IPS-20b (cell line): ENCODE measurements at regions not wholly inside any gene's neighbourhood (a gene's known extent, or its start where the extent isn't known, plus 50 kb on each side); places are given as distances from the start of the nearest gene placed in this dataset.

Source experiments
- H3K27ac ChIP-seq: one replicate; pipeline ENCODE4 v1.5.1; 2013; ENCODE audit warnings: low read length
- H3K27me3 ChIP-seq: 2 replicates; pipeline ENCODE4 v1.6.1; 2013; ENCODE audit warnings: mild to moderate bottlenecking, low read length, inconsistent platforms; ENCODE audit not compliant: insufficient read depth
- H3K36me3 ChIP-seq: 2 replicates; pipeline ENCODE4 v1.6.1; 2013; ENCODE audit warnings: low read depth, mild to moderate bottlenecking, inconsistent platforms, low read length, moderate library complexity; ENCODE audit not compliant: insufficient read depth
- H3K4me1 ChIP-seq: 2 replicates; pipeline ENCODE4 v1.6.1; 2013; ENCODE audit warnings: mild to moderate bottlenecking, control low read depth, inconsistent platforms, low read length, moderate library complexity; ENCODE audit not compliant: insufficient read depth
- H3K4me3 ChIP-seq: 2 replicates; pipeline ENCODE4 v1.5.1; 2013; ENCODE audit warnings: mild to moderate bottlenecking, low read length, inconsistent platforms
- H3K9ac ChIP-seq: 2 replicates; pipeline ENCODE4 v1.6.1; 2013; ENCODE audit warnings: low read depth, mild to moderate bottlenecking, inconsistent platforms, low read length, moderate library complexity
- H3K9me3 ChIP-seq: 2 replicates; pipeline ENCODE4 v1.6.1; 2013; ENCODE audit warnings: mild to moderate bottlenecking, low read depth, low read length, inconsistent platforms; ENCODE audit not compliant: insufficient read depth

DNA sequence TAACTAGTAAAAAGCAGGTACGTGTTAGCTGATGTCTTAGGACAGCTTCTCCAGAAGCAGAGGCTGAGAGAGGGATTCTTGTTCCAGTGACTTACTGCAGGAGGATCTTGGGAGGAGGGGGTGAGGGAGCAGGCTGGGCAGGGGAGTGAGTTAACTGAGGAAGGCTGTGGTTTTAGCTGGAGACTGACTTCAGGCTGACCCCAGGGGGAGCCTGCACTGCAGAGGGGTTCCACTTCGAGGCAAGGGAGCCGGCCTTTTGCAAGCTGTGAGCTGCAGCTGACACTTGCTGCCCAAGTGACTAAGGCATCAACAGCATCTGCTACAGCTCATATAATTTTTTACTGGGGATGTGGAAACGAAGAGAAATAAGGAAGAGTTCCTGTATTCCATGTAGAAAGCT, 50.4 kb upstream of the SOD1 start:
- no peaks in the 10 kb centered on the region for H3K4me1 ChIP-seq
- no peak overlapping the region for H3K9ac ChIP-seq
- H3K36me3 ChIP-seq, result no peaks in the 10 kb centered on the region

DNA sequence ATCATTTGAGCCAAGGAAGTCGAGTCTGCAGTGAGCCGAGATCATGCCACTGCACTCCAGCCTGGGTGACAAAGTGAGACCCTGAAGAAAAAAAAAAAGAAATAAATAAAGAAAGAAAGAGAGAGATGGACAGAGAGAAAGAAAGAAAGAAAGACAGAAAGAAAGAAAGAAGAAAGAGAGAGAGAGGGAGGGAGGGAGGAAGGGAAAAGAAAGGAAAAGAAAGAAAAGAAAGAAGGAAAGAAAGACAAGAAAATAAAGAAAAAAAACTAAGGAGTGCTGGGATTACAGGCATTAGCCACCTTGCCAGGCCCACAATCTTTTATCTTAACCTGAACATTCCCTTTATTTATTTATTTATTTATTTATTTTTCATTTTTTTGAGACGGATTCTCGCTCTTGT, 51.7 kb upstream of the SOD1 start:
- Histone ChIP-seq H3K4me3 (no peak overlapping the region), H3K9ac (no peak overlapping the region), H3K9me3 (no peaks in the 10 kb centered on the region), H3K36me3 (no peaks in the 10 kb centered on the region), H3K4me1 (no peaks in the 10 kb centered on the region), H3K27ac (no peak overlapping the region), H3K27me3 (no peaks in the 10 kb centered on the region)

More for the DNA sequence above, 50.4 kb upstream of the SOD1 start:
- Histone ChIP-seq H3K9me3 (no peaks in the 10 kb centered on the region), H3K27ac (no peak overlapping the region), H3K27me3 (no peaks in the 10 kb centered on the region), H3K4me3 (no peak overlapping the region)

DNA sequence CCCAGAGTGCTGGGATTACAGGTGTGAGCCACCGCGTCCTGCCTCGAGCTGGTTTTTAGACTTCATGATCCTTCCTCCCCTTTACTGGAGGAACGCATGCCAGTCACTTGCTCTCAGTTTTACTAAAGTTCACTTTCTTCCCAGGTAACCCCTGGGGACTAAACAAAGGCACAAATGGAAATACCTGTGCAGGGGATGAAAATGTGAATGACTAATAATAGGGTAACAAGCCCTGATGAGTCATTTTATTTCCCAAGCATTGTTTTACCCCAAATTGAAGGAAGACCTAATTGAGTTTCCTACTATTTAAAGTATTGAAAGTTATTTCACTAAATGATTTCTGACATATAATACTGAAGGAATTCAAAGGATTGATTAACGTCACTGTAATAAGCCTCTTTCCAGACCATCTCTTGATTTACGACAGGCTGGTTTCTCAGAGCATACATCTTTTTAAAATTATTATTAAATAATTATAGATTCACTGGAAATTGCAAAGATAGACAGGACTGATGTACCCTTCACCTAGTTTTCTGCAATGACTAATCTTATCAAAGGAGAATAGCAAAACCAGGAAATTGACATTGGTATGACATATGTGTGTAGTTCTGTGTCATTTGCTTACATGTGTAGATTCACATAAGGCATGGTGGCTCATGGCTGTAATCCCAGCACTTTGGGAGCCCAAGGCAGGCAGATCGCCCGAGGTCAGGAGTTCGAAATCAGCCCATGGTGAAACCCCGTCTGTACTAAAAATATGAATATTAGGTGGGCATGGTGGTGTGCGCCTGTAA, 53.2 kb upstream of the SOD1 start:
- Histone ChIP-seq H3K27me3 (no peaks in the 10 kb centered on the region), H3K36me3 (no peaks in the 10 kb centered on the region), H3K27ac (no peak overlapping the region), H3K9me3 (no peaks in the 10 kb centered on the region), H3K4me3 (no peak overlapping the region), H3K4me1 (no peaks in the 10 kb centered on the region), H3K9ac (no peak overlapping the region)

DNA sequence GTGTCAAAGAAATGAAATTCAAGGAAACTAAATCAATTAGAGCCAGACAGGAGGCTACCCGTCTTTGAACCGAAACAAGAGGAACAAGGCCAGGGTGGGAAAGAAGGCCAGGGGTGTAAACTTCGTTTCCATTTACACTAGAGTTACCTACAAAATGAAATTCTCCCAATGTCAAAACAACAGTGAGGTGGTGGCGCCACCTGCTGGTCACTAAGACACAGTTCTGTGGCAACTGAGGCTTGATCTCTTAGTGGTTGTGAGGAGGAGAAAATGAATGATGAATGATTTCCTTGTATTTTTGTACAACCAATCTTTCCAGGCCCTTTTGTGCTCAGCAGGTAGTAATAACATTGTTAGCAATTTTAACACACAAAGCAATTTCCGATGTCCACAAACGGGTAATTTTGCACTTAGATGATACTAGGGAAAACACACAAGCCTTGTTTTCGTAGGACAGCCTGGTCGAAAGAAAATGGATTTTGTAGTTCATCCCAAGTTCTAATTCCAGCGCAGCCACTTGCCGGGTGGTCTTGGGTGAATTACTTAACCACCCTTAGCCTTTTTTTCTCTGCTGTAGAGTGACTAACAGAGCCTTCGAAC, 54.8 kb upstream of the SOD1 start:
- Histone ChIP-seq H3K4me3 (no peak overlapping the region), H3K9ac (no peak overlapping the region), H3K4me1 (no peaks in the 10 kb centered on the region), H3K36me3 (no peaks in the 10 kb centered on the region), H3K27ac (no peak overlapping the region), H3K9me3 (no peaks in the 10 kb centered on the region), H3K27me3 (no peaks in the 10 kb centered on the region)

DNA sequence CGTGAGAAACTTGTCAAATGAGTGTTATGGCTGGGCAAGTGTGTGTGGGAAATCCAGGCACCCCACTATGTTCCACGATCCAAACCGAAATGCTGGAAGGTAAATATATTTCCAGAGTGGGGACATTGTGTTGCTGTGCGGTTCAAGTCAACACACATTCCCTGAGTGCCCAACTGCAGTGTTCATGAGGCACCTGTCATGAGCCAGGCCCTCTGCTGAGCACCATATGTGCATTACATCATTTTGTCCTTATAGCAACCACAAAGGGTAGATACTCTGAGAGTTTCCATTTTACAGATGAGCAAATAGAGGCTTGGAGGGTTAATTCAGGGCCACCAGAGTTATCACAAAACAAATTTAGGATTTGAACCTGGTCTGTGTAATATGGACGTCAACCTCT, 59.9 kb upstream of the SOD1 start:
- Histone ChIP-seq H3K9ac (no peak overlapping the region), H3K9me3 (no peaks in the 10 kb centered on the region), H3K27ac (no peak overlapping the region), H3K36me3 (no peaks in the 10 kb centered on the region), H3K27me3 (no peaks in the 10 kb centered on the region), H3K4me3 (no peak overlapping the region), H3K4me1 (no peaks in the 10 kb centered on the region)

DNA sequence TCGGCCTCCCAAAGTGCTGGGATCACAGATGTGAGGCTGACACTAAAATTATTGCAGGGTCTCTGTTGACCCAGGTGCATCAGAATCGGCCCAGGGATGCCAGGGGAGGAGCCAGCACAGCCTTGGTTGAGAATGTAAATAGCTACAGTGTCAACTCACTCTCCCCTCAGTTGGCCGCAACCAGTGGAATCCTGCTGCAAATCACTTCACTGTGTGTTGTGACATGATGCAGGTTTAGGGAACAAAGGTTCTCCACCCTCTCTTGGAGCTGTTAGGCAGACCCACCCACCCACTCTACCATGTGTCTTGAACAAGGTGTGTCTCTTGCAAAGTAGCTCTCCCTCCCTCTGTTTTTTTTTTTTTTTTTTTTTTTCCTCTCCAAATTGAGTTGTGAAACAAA, 60.5 kb upstream of the SOD1 start:
- Histone ChIP-seq H3K27me3 (no peaks in the 10 kb centered on the region), H3K9me3 (no peaks in the 10 kb centered on the region), H3K9ac (no peak overlapping the region), H3K4me1 (no peaks in the 10 kb centered on the region), H3K27ac (no peak overlapping the region), H3K36me3 (no peaks in the 10 kb centered on the region), H3K4me3 (no peak overlapping the region)

DNA sequence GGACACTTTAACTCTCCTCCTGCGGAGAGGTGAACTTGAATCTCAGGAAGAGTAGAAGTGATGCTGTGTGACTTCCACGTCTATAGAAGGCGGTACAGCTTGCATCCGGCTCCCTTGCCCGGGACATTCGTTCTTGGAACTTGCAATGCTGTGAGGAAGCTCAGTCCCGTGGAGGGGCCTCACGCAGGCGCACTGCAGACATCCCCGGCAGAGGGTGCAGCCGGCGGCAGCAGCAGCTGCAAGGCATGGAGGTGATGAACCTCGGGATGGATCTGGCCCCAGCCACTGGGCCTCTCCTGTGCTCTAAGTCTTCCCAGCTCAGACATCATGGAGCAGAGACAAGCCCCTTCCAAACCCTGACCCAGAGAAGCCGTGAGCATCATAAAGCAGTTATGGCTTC, 61.8 kb upstream of the SOD1 start:
- Histone ChIP-seq H3K9ac (no peak overlapping the region), H3K36me3 (no peaks in the 10 kb centered on the region)

DNA sequence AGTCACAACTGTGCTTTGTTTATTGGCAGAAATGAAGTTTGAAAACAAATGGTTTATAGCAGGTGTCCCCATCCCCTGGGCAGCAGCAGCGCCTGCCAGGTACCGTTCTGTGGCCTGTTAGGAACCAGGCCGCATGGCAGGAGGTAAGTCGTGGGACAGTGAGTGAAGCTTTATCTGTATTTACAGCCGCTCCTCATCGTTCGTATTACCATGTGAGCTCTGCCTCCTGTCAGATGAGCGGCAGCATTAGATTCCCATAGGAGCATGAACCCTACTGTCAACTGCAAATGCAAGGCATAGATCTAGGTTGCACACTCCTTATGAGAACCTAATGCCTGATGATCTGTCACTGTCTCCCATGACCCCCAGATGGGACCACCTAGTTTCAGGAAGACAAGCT, 63.4 kb upstream of the SOD1 start:
- Histone ChIP-seq H3K9ac (no peak overlapping the region), H3K27me3 (no peaks in the 10 kb centered on the region), H3K36me3 (no peaks in the 10 kb centered on the region), H3K4me1 (no peaks in the 10 kb centered on the region), H3K4me3 (no peak overlapping the region), H3K27ac (no peak overlapping the region), H3K9me3 (no peaks in the 10 kb centered on the region)

More for the DNA sequence above, 61.8 kb upstream of the SOD1 start:
- no peaks in the 10 kb centered on the region for H3K4me1 ChIP-seq
- no peak overlapping the region for H3K27ac ChIP-seq
- H3K4me3 ChIP-seq, result no peak overlapping the region
- H3K9me3 ChIP-seq, result no peaks in the 10 kb centered on the region
- H3K27me3 ChIP-seq, result no peaks in the 10 kb centered on the region

DNA sequence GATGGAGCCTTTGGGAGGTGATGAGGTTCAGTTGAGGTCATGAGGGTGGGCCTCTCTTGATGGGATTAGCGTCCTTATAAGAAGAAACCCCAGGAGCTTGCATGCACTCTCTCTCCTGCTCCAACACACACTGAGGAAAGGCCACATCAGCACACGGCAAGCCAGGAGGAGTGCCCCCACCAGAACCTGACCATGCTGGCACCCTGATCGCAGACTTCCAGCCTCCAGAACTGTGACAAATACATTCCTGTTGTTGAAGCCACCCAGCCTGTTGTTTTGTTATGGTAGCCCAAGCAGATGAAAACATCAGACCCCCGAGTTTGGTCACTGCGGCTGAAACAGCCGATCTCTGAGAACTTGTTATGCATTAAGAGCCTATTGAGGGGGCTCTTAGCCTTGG, 64.8 kb upstream of the SOD1 start:
- H3K4me1 ChIP-seq, result no peaks in the 10 kb centered on the region
- H3K27ac ChIP-seq, result no peak overlapping the region
- no peak overlapping the region for H3K9ac ChIP-seq
- no peaks in the 10 kb centered on the region for H3K36me3 ChIP-seq
- no peak overlapping the region for H3K4me3 ChIP-seq
- H3K9me3 ChIP-seq, result no peaks in the 10 kb centered on the region
- H3K27me3 ChIP-seq, result no peaks in the 10 kb centered on the region

DNA sequence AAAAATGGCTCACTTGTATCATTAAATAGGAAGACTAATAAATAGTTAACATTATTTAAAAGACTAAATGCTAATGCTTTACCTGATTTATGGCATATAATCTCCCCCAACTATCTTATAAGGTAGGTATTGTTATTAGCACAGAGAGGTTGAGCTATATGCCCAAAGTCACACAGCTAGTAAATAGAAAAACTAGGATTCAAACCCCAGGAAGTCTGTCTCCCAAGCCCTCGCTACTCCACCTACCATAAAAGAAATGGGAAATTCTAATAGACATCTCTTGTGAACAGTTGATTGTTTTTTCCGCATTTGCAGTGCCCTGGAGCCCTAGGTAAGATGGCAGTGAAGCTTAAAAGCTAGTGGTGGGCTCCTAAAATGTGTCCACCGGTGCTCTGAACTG, 65.2 kb upstream of the SOD1 start:
- H3K27me3 ChIP-seq, result no peaks in the 10 kb centered on the region
- no peaks in the 10 kb centered on the region for H3K4me1 ChIP-seq
- no peak overlapping the region for H3K9ac ChIP-seq
- H3K9me3 ChIP-seq, result no peaks in the 10 kb centered on the region
- H3K27ac ChIP-seq, result no peak overlapping the region
- no peak overlapping the region for H3K4me3 ChIP-seq
- no peaks in the 10 kb centered on the region for H3K36me3 ChIP-seq

DNA sequence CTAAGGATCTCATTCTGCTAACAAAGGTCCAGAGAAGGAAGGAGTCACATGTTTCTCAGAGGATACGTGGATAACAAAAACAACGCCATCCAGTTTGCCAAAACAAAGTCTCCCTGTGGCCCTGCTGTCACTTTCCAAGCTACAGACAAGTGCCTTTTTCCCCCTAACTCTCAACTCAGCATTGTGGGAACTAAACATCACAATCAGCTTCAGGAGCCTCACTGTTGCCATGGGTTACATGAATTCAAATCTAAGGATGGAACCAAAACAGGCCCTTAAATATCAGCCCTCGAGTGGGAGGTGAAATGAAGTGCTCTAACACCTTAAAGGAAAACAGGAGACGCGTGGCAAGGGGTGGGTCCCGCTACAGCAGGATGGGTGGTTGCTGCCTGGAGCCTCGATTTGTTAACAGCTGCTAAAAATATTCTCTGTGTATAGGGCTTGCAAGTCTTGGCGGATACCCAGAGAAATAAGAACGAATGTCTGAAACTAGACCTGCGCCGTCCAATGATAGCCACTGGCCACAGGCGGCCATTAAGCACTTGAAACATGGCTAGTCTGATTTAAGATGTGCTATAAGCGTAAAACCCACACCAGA, 66.4 kb upstream of the SOD1 start:
- Histone ChIP-seq H3K9me3 (no peaks in the 10 kb centered on the region), H3K4me3 (no peak overlapping the region), H3K27me3 (no peaks in the 10 kb centered on the region), H3K9ac (no peak overlapping the region), H3K27ac (no peak overlapping the region), H3K36me3 (no peaks in the 10 kb centered on the region), H3K4me1 (no peaks in the 10 kb centered on the region)

DNA sequence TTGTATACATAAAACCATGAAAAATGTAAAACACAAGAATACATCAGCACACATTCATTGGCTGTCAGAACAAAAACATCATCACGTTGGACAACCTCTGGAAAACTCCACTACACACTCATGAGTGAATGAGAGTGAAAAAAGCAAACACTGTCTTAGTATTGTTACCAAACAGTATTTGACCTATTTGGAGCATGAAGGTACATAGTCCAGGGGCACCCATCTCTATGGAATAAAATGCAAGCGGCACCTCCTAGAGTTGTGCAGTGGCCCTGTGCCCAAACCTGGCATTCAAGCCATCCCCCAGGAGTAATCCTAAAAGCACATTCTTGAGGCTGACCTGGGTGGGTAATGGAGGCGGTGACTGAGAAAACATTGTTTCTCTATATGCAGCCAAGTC, 67.0 kb upstream of the SOD1 start:
- Histone ChIP-seq H3K4me3 (no peak overlapping the region), H3K36me3 (no peaks in the 10 kb centered on the region), H3K27ac (no peak overlapping the region), H3K9ac (no peak overlapping the region), H3K27me3 (no peaks in the 10 kb centered on the region), H3K9me3 (no peaks in the 10 kb centered on the region), H3K4me1 (no peaks in the 10 kb centered on the region)
